GM12891 (cell line): ENCODE measurements at regions not wholly inside any gene's neighbourhood (a gene's known extent, or its start where the extent isn't known, plus 50 kb on each side); places are given as distances from the start of the nearest gene placed in this dataset.

ENCODE experiments used
- POLR2A ChIP-seq: IDR thresholded peaks from 2 replicates; pipeline ENCODE4 v1.6.1; 2011; ENCODE audit warnings: low read depth, low read length, control low read depth
- POLR2AphosphoS5 ChIP-seq: IDR thresholded peaks from 2 replicates; pipeline ENCODE4 v1.6.1; 2011; ENCODE audit warnings: low read depth, low read length, control low read depth

DNA sequence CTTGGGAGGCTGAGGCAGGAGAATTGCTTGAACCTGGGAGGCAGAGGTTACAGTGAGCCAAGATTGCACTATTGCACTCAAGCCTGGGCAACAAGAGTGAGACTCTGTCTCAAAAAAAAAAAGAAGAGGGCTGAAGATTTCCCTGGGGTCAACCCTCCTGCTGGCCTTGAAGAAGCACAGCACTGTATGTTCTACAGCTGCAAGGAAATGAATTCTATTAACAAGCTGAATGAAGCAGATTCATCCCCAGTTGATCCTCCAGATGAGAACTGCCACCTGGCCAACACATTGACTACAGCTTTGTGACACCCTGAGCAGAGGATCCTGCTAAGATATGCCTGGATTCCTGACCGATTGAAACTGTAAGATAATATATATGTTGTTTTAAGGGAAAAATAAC is 129.5 kb downstream of the ADSS2 start:
- TF ChIP-seq POLR2A (no peak), POLR2AphosphoS5 (no peak)
